Central memory CD8-positive, alpha-beta T cell (primary cell): ENCODE measurements at regions not wholly inside any gene's neighbourhood (a gene's known extent, or its start where the extent isn't known, plus 50 kb on each side); places are given as distances from the start of the nearest gene placed in this dataset.
"Not testable (repeated sequence)": the region's sequence is repeated elsewhere in the genome, so short reads cannot be mapped to it uniquely, and the experiment has no call there.

Experiments
- ATAC-seq: fragments of 150-1000 bp; cut with Tn5 transposase; replicated peaks from 2 replicates; pipeline ENCODE4 v1.10.0; 2022; ENCODE audit warnings: mild to moderate bottlenecking, moderate FRiP score, moderate number of reproducible peaks; ENCODE audit not compliant: poor library complexity, severe bottlenecking; ENCODE audit errors: extremely low read depth
- DNase-seq, 2 donors: peaks; one replicate each; pipeline ENCODE4 v3.0.0; 2021; ENCODE audit warnings: low spot score in 2 of 2
- H3K27ac Mint-ChIP-seq: one replicate; pipeline ENCODE4 v1.8.0; 2022; ENCODE audit warnings: low read depth, mild to moderate bottlenecking, moderate library complexity, mixed read lengths
- H3K27me3 Mint-ChIP-seq: one replicate; pipeline ENCODE4 v1.8.0; 2022; ENCODE audit warnings: mixed read lengths
- H3K36me3 Mint-ChIP-seq: one replicate; pipeline ENCODE4 v1.8.0; 2022; ENCODE audit warnings: mild to moderate bottlenecking, moderate library complexity, mixed read lengths; ENCODE audit not compliant: insufficient read depth
- H3K4me1 Mint-ChIP-seq: one replicate; pipeline ENCODE4 v1.8.0; 2022; ENCODE audit warnings: mixed read lengths
- H3K4me3 Mint-ChIP-seq: one replicate; pipeline ENCODE4 v1.8.0; 2022; ENCODE audit warnings: mild to moderate bottlenecking, moderate library complexity, mixed read lengths
- H3K9me3 Mint-ChIP-seq: one replicate; pipeline ENCODE4 v1.8.0; 2022; ENCODE audit warnings: mixed read lengths

GRCh38 chr2:122338000-122338399 lies 582.5 kb downstream of the TSN start:
- DNase-seq, result no peak
- Mint-ChIP-seq H3K27ac (no peak overlapping the region), H3K27me3 (no peaks in the 10 kb centered on the region), H3K9me3 (no peaks in the 10 kb centered on the region), H3K4me3 (no peak overlapping the region), H3K36me3 (no peaks in the 10 kb centered on the region), H3K4me1 (no peaks in the 10 kb centered on the region)
- no peak for ATAC-seq

DNA sequence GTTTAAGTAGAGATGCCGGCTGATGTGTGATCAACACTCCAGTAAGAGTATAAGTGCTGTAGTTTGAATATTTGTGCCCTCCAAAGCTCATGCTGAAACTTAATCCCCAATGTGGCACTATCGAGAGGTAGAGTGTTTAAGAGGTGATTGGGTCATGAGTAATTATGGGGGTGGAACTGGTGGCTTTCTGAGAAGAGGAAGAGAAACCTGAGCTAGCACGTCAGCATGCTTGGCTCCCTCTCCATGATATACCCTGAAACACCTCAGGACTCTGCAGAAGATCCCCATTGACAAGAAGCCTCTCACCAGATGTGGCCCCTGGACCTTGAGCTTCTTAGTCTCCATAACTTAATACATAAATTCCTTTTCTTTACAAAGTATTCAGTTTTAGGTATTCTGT lies 584.8 kb downstream of the TSN start:
- ATAC-seq (no peak), DNase-seq (no peak)
- H3K36me3 Mint-ChIP-seq, result no peaks in the 10 kb centered on the region
- no peaks in the 10 kb centered on the region for H3K27me3 Mint-ChIP-seq
- no peaks in the 10 kb centered on the region for H3K4me1 Mint-ChIP-seq
- no peak overlapping the region for H3K27ac Mint-ChIP-seq
- H3K4me3 Mint-ChIP-seq, result no peak overlapping the region
- H3K9me3 Mint-ChIP-seq, result peaks cover 3% of the 10 kb centered on the region

GRCh38 chr2:122341007-122341406 lies 585.6 kb downstream of the TSN start:
- Mint-ChIP-seq H3K27me3 (no peaks in the 10 kb centered on the region), H3K4me1 (no peaks in the 10 kb centered on the region), H3K9me3 (peaks cover 9% of the 10 kb centered on the region), H3K4me3 (no peak overlapping the region), H3K27ac (no peak overlapping the region), H3K36me3 (no peaks in the 10 kb centered on the region)
- no peak for DNase-seq
- ATAC-seq, result no peak

DNA sequence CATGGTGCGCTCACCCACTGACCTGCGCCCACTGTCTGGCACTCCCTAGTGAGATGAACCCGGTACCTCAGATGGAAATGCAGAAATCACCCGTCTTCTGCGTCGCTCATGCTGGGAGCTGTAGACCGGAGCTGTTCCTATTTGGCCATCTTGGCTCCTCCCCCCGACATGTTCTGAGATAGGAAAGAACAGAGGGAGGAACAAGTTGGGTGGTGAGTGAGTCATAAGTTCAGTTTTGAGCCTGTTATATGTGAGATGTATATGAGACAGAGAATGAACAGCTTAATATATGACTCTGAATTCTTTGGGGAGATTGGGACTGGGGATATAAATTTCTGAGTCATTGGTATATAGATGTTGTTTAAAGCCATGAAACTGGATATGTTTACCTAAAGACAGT lies 596.7 kb downstream of the TSN start:
- not testable (repeated sequence) for H3K4me1 Mint-ChIP-seq, H3K36me3 Mint-ChIP-seq, DNase-seq, H3K9me3 Mint-ChIP-seq, H3K27me3 Mint-ChIP-seq, ATAC-seq, H3K4me3 Mint-ChIP-seq, H3K27ac Mint-ChIP-seq

- Mint-ChIP-seq H3K4me3 (no peak overlapping the region), H3K36me3 (no peaks in the 10 kb centered on the region), H3K27me3 (no peaks in the 10 kb centered on the region), H3K4me1 (no peaks in the 10 kb centered on the region), H3K27ac (no peak overlapping the region), H3K9me3 (peaks cover 6% of the 10 kb centered on the region)
- no peak for ATAC-seq
- DNase-seq, result no peak
These were observed 602.5 kb downstream of the TSN start for GRCh38 chr2:122357998-122358397.

- DNase-seq, result no peak
- no peak overlapping the region for H3K27ac Mint-ChIP-seq
- no peaks in the 10 kb centered on the region for H3K36me3 Mint-ChIP-seq
- H3K4me3 Mint-ChIP-seq, result no peak overlapping the region
- no peak for ATAC-seq
- peaks cover 6% of the 10 kb centered on the region for H3K9me3 Mint-ChIP-seq
- H3K4me1 Mint-ChIP-seq, result no peaks in the 10 kb centered on the region
- no peaks in the 10 kb centered on the region for H3K27me3 Mint-ChIP-seq
These were observed 603.3 kb downstream of the TSN start for GRCh38 chr2:122358729-122359128.

GRCh38 chr2:122363885-122364284 lies 608.4 kb downstream of the TSN start:
- H3K27me3 Mint-ChIP-seq, result no peaks in the 10 kb centered on the region
- H3K4me1 Mint-ChIP-seq, result no peaks in the 10 kb centered on the region
- H3K4me3 Mint-ChIP-seq, result no peak overlapping the region
- no peaks in the 10 kb centered on the region for H3K36me3 Mint-ChIP-seq
- ATAC-seq, result no peak
- no peak for DNase-seq
- H3K27ac Mint-ChIP-seq, result no peak overlapping the region
- H3K9me3 Mint-ChIP-seq, result no peaks in the 10 kb centered on the region

DNA sequence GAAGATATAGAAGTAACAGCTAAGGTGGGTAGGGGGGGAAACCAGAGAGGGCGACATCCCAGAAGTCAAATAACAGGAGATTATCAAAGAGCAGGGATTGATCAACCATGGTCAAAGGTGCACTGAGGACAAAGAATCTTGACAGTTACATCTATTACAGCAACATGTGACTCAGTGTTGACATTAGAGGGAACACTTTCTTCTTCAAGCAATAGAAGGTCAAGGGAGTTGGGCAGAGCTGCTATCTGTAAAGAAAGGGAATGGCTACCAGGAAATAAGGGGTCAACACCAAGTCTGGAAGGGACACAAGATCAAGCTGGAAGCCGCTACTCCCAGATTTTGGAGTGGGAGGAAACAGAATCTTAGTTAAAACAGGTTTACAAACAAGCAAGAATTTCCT lies 611.0 kb downstream of the TSN start:
- no peaks in the 10 kb centered on the region for H3K27me3 Mint-ChIP-seq
- no peaks in the 10 kb centered on the region for H3K9me3 Mint-ChIP-seq
- no peak overlapping the region for H3K4me3 Mint-ChIP-seq
- no peak for DNase-seq
- no peaks in the 10 kb centered on the region for H3K36me3 Mint-ChIP-seq
- ATAC-seq, result no peak
- no peak overlapping the region for H3K27ac Mint-ChIP-seq
- H3K4me1 Mint-ChIP-seq, result no peaks in the 10 kb centered on the region

GRCh38 chr2:122366969-122367645 lies 611.7 kb downstream of the TSN start:
- H3K27ac Mint-ChIP-seq, result no peak overlapping the region
- ATAC-seq (no peak), DNase-seq (no peak)
- peaks cover 3% of the 10 kb centered on the region for H3K9me3 Mint-ChIP-seq
- no peaks in the 10 kb centered on the region for H3K36me3 Mint-ChIP-seq
- H3K4me1 Mint-ChIP-seq, result no peaks in the 10 kb centered on the region
- no peak overlapping the region for H3K4me3 Mint-ChIP-seq
- no peaks in the 10 kb centered on the region for H3K27me3 Mint-ChIP-seq

- Mint-ChIP-seq H3K27me3 (no peaks in the 10 kb centered on the region), H3K27ac (no peak overlapping the region), H3K9me3 (peaks cover 8% of the 10 kb centered on the region), H3K4me3 (no peak overlapping the region), H3K36me3 (no peaks in the 10 kb centered on the region), H3K4me1 (no peaks in the 10 kb centered on the region)
- DNase-seq (no peak), ATAC-seq (no peak)
These were observed 612.2 kb downstream of the TSN start for GRCh38 chr2:122367646-122368010.

GRCh38 chr2:122368576-122369243 lies 613.3 kb downstream of the TSN start:
- no peak overlapping the region for H3K4me3 Mint-ChIP-seq
- no peaks in the 10 kb centered on the region for H3K36me3 Mint-ChIP-seq
- no peak for ATAC-seq
- no peaks in the 10 kb centered on the region for H3K4me1 Mint-ChIP-seq
- no peaks in the 10 kb centered on the region for H3K27me3 Mint-ChIP-seq
- DNase-seq, result no peak
- peaks cover 10% of the 10 kb centered on the region for H3K9me3 Mint-ChIP-seq
- no peak overlapping the region for H3K27ac Mint-ChIP-seq

GRCh38 chr2:122378521-122378920 lies 623.1 kb downstream of the TSN start:
- no peak for ATAC-seq
- H3K4me1 Mint-ChIP-seq, result no peaks in the 10 kb centered on the region
- no peaks in the 10 kb centered on the region for H3K36me3 Mint-ChIP-seq

DNA sequence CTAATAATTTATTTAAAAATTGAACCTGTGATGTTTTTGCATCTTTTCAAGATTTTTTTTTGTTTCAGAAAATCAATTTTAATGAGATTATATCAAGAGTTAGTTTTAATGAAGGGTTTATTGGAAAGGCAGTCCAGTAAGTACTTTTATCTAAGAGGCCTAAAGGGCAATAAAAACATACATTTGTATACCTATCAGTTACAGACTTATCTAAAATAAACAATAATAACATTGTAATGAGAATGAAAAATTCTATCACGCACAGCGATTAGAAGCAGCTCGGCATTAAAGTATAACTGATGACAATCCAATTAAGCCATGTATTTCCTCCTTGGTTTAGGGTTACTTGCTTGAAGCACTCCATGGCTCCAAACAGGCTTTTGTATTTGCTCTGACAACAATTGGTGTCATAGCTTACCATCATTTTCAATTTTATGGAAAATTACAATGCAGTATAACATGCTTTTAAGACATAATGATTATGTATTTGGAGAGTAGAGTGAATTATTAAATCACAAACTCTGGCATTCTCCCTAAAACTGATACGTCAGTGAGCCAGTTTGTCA lies 629.4 kb downstream of the TSN start:
- DNase-seq, result no peak

More at GRCh38 chr2:122378521-122378920, 623.1 kb downstream of the TSN start:
- no peak overlapping the region for H3K27ac Mint-ChIP-seq
- no peaks in the 10 kb centered on the region for H3K9me3 Mint-ChIP-seq
- no peak for DNase-seq
- H3K4me3 Mint-ChIP-seq, result no peak overlapping the region
- no peaks in the 10 kb centered on the region for H3K27me3 Mint-ChIP-seq

More for the DNA sequence above, 629.4 kb downstream of the TSN start:
- no peak overlapping the region for H3K4me3 Mint-ChIP-seq
- no peaks in the 10 kb centered on the region for H3K36me3 Mint-ChIP-seq
- H3K4me1 Mint-ChIP-seq, result no peaks in the 10 kb centered on the region
- ATAC-seq, result no peak
- H3K9me3 Mint-ChIP-seq, result peaks cover 22% of the 10 kb centered on the region
- H3K27me3 Mint-ChIP-seq, result no peaks in the 10 kb centered on the region
- no peak overlapping the region for H3K27ac Mint-ChIP-seq
